ENCODE measurements at regions not wholly inside any gene's neighbourhood (a gene's known extent, or its start where the extent isn't known, plus 50 kb on each side); places are given as distances from the start of the nearest gene placed in this dataset.

DNA sequence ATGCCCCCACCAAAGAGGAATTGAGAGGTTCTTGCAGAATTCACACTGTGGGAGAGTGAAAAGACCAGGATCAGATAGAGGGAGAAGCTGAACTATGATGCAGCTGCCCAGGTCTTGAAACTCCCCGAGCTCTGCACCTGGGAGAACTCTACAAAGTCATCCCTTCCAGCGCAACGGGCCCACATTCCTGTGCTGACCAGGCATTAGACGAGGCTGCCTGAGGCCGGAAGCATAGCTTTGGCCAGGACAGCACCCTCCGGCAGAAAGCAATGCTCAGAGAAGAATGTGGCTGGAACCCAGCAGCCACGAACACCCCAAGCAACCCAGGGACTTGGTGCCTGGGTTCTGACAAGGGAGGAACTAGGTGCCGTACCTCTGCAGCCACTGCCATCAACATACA is 281.5 kb upstream of the CDH4 start:
- DNase-seq (ENCODE audit: low spot score) (no peak), FAIRE-seq (no peak)

GRCh38 chr20:60974022-60974421 is 278.0 kb upstream of the CDH4 start:
- FAIRE-seq (no peak), DNase-seq (ENCODE audit: low spot score) (no peak)

- FAIRE-seq (no peak), DNase-seq (ENCODE audit: low spot score) (no peak)
Observed at GRCh38 chr20:60974441-60974945, 277.6 kb upstream of the CDH4 start.

- FAIRE-seq (no peak), DNase-seq (ENCODE audit: low spot score) (no peak)
Observed at GRCh38 chr20:60976139-60976538, 275.9 kb upstream of the CDH4 start.

DNA sequence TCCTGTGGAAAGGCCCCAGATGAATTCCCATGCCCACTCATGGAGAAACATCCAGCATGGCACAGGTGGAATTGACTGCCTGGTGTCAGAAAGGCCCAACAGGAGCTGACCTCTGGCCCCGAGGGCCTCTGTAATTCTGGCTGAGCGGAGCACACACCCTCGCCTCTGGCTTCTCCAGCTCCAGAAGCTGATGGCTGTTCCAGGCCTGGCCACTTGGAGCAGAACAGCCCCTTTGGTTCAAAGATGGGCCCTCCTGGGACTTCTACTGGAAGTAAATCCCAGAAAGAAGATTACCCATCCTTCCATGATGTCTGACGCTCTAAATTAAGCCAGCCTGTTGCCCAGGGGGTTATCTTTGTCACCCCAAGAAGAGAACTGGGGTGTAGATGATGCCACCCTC is 275.1 kb upstream of the CDH4 start:
- FAIRE-seq (no peak), DNase-seq (ENCODE audit: low spot score) (no peak)

DNA sequence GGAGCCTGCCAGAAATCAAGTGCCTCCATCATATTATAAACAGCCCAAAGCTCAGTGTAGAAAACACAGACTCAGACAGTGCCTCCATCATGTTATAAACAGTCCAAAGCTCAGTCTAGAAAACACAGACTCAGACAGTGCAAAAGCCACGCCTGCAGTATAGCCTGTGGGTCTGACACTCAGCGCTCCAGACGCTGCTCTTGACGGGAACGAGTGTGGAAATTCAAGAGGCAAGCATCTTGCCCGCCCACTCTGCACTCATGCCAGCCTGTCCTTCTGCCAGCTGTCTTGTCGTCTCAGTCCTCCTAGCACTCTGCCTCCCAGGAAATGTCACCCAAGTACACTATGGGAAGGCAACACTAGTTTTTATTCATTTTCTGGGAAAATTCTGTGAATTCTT is 274.2 kb upstream of the CDH4 start:
- FAIRE-seq (no peak), DNase-seq (ENCODE audit: low spot score) (no peak)

- DNase-seq (ENCODE audit: low spot score) (no peak), FAIRE-seq (no peak)
Observed at GRCh38 chr20:60984666-60985065, 267.4 kb upstream of the CDH4 start.

DNA sequence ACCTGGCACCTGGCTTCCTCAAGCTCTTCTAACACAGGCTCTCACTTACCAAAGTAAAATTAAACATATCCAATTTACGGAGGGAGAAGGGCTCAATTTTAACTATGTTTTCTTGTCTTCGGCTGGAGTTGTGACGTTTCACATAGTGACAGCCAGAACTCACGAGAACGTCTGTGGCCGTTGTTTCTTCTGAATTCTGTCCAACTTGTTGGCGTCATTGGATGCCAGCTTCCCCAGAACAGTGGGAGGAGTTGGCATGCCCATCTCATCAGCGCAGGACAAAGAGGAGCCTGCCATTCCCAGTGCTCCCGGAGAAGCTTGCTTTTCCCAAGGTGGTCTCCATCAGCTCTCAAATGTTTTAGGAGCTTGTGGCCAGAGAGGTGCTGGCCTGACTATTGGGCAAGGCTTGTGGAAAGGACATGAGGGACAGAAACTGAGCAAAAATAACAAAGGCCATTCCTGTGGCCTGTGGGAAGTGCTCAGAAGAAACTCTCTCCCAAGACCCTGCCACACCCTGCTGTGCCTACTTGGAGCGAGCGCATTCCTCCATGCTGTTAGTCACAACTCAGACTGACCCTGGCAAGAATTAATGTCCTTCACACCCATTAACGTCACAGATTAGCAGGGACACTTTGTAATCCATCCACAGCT is 265.4 kb upstream of the CDH4 start:
- FAIRE-seq (no peak), DNase-seq (ENCODE audit: low spot score) (no peak)

DNA sequence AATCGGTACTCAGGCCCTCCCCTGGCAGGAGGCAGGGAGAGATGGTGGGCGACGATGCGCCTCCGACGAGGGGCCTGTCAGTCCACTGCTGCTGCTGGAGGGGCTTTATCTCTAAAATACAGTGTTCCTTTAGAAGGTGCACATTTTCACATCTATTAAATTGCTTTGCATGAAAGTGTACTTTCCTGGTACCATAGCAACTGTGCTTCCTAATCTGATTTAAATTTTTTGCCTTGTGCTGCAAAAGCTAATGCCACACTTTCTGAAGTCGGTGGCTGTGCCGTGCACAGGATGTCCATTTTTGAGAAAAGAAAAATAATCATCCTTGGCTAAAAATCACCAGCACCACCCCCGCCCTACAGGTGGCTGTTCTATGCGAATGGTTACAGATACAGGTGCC is 262.0 kb upstream of the CDH4 start:
- FAIRE-seq = no peak

GRCh38 chr20:60990643-60991042 is 261.4 kb upstream of the CDH4 start:
- FAIRE-seq = no peak
- DNase-seq (ENCODE audit: low spot score) = no peak

More for the DNA sequence above, 262.0 kb upstream of the CDH4 start:
- DNase-seq (ENCODE audit: low spot score) = no peak

GRCh38 chr20:60993433-60994044 is 258.5 kb upstream of the CDH4 start:
- no peak for FAIRE-seq
- DNase-seq (ENCODE audit: low spot score) = no peak

GRCh38 chr20:60999250-60999649 is 252.8 kb upstream of the CDH4 start:
- no peak for DNase-seq (ENCODE audit: low spot score)
- FAIRE-seq = no peak

- DNase-seq (ENCODE audit: low spot score) (no peak), FAIRE-seq (no peak)
Observed at GRCh38 chr20:61002090-61002489, 250.0 kb upstream of the CDH4 start.

GRCh38 chr20:61014491-61014890 is 237.6 kb upstream of the CDH4 start:
- DNase-seq (ENCODE audit: low spot score) (no peak), FAIRE-seq (no peak)

GRCh38 chr20:61015602-61016001 is 236.5 kb upstream of the CDH4 start:
- DNase-seq (ENCODE audit: low spot score) (no peak), FAIRE-seq (no peak)

DNA sequence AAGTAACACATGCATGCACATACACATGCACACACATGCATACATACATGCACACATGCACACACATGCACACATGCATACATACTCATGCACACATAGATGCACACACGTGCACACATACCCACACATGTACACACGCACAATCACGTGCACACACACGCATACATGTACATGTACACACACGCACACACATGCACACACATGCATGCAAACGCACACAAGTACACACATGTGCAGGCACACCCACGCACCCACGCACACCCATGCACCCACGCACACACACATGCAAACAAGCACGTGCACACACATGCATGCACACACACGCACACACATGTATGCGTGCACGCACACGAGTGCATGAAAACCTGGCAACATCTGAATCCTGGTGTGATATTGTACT is 232.7 kb upstream of the CDH4 start:
- DNase-seq (ENCODE audit: low spot score) (no peak), FAIRE-seq (no peak)

DNA sequence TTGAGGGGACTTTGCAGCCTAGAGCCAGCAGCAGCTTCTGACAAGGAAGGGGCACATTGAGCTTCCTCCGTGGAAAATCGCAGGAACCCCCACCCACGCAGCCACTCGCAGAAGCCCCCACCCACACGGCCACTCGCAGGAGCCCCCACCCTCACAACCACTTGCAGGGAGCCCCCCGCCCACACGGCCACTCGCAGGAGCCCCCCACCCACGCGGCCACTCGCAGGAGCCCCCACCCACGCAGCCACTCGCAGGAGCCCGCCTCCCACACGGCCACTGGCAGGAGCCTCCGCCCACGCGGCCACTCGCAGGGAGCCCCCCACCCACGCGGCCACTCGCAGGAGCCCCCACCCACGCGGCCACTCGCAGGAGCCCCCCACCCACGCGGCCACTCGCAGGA is 228.4 kb upstream of the CDH4 start:
- DNase-seq (ENCODE audit: low spot score) = no peak
- no peak for FAIRE-seq

GRCh38 chr20:61024390-61024789 is 227.7 kb upstream of the CDH4 start:
- FAIRE-seq (no peak), DNase-seq (ENCODE audit: low spot score) (no peak)

DNA sequence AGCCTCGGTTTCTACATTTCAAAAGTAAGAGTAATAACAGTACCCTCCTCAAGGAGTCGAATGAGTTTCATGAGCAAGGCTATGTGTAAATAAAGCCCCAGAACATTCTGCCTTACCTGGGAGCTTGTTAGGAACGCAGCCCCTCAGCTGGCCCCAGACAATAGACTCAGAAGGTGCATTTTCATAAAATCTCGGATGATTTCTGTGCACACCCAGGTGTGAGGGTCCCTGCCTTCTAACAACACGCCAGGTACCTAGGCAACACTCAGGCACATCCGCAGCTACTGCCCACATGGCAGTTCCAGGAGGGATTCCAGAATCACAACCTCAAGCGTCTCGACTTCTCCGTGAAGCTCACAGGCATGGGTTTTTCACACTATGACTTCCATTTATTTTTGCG is 226.5 kb upstream of the CDH4 start:
- FAIRE-seq (no peak), DNase-seq (ENCODE audit: low spot score) (no peak)

DNA sequence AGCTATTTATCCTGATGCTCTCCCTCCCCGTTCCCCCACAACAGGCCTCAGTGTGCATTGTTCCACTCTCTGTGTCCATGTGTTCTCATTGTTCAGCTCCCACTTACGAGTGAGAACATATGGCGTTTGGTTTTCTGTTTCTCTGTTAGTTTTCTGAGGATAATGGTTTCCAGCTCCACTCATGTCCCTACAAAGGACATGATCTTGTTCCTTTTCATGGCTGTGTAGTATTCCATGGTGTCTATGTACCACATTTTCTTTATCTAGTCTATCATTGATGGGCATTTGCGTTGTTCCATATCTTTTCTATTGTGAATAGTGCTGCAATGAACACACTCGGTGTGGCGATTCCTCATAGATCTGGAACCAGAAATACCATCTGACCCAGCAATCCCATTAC is 225.9 kb upstream of the CDH4 start:
- no peak for FAIRE-seq

DNA sequence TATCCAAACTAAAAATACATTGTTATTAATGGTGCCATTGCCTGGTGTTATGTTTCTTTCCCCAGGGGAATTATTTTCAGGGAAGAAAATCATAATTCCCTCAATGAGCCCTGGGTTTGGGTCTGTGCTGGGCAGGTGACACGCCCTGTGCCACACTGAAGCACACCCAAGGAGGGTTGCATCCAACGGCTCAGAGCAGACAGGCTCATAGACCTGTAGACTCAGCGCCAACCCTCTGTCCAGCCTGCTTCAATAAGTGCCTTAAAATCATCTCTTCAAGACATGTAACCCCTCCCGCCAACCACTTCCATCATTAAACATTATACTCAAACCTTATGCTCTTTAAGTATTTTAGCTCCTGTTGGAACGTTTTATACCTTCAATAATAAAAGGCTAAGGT is 225.3 kb upstream of the CDH4 start:
- DNase-seq (ENCODE audit: low spot score) (no peak), FAIRE-seq (no peak)

More for the DNA sequence above, 225.9 kb upstream of the CDH4 start:
- no peak for DNase-seq (ENCODE audit: low spot score)

DNA sequence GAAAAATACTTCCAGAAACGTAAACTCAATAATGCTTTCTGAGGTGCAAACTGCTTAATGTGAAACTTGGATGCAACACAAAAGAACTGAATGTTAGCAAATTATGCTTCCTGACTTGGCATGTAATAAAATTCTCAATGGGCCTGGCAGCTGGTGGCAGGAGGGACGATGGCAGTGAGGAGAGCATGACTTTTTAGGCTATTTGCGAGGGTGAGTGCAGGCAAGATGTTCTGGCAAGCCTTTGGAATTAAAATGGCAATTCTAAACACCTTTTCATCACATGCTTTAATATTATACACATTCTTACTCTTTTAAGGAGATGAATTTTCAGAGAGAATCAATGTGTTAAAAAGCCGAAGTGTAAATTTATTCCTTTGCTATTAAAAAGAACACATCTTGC is 224.8 kb upstream of the CDH4 start:
- no peak for DNase-seq (ENCODE audit: low spot score)
- no peak for FAIRE-seq

GRCh38 chr20:61030130-61030529 is 221.9 kb upstream of the CDH4 start:
- DNase-seq (ENCODE audit: low spot score) (no peak), FAIRE-seq (no peak)

Measured in RCC 7860 (cell line).